Hepatocyte (in vitro differentiated cells): ENCODE measurements at regions not wholly inside any gene's neighbourhood (a gene's known extent, or its start where the extent isn't known, plus 50 kb on each side); places are given as distances from the start of the nearest gene placed in this dataset.

Source experiments
- EZH2 ChIP-seq: fragments of 200-600 bp; sonication (generic); IDR thresholded peaks from 2 replicates; pipeline ENCODE4 v1.6.1; 2016; ENCODE audit warnings: antibody characterized with exemption, mild to moderate bottlenecking, borderline replicate concordance
- EZH2phosphoT487 ChIP-seq: fragments of 200-600 bp; sonication (generic); IDR thresholded peaks from one replicate; pipeline ENCODE4 v1.6.1; 2018; ENCODE audit warnings: antibody characterized with exemption, mild to moderate bottlenecking, low read depth, moderate library complexity; ENCODE audit not compliant: unreplicated experiment, severe bottlenecking
- TF ChIP-seq, protein P1 (sequence below): fragments of 200-600 bp; sonication (generic); IDR thresholded peaks from 2 replicates; pipeline ENCODE4 v1.5.1; 2016; ENCODE audit warnings: antibody characterized with exemption, mild to moderate bottlenecking; ENCODE audit not compliant: poor library complexity

DNA sequence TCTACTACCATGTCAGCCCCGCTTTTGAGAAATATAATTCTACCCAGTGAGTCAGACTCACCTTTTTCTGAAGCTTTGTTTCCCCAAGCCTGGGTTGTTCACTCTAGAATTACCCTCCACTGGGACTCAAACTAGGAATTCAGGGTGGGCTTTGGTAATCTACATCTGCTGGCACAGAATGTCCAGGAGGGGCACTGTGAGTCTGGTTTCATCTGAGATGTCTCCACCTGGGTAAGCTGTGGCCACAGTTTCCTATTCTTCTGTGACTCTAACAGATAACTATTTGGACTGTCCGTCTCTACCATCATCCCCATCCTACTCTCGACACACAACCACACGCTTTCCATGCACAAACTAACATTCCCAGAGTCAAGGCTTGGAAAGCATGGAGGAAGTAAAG is 457.2 kb downstream of the STK39 start:
- TF ChIP-seq, protein P1, sequence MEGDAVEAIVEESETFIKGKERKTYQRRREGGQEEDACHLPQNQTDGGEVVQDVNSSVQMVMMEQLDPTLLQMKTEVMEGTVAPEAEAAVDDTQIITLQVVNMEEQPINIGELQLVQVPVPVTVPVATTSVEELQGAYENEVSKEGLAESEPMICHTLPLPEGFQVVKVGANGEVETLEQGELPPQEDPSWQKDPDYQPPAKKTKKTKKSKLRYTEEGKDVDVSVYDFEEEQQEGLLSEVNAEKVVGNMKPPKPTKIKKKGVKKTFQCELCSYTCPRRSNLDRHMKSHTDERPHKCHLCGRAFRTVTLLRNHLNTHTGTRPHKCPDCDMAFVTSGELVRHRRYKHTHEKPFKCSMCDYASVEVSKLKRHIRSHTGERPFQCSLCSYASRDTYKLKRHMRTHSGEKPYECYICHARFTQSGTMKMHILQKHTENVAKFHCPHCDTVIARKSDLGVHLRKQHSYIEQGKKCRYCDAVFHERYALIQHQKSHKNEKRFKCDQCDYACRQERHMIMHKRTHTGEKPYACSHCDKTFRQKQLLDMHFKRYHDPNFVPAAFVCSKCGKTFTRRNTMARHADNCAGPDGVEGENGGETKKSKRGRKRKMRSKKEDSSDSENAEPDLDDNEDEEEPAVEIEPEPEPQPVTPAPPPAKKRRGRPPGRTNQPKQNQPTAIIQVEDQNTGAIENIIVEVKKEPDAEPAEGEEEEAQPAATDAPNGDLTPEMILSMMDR, result no peak
- TF ChIP-seq EZH2 (no peak), EZH2phosphoT487 (no peak)
